HG03280 (cell line): ENCODE measurements at regions not wholly inside any gene's neighbourhood (a gene's known extent, or its start where the extent isn't known, plus 50 kb on each side); places are given as distances from the start of the nearest gene placed in this dataset.

Experiments used
- ATAC-seq: cut with Tn5 transposase; IDR thresholded peaks from one replicate; pipeline ENCODE4 v1.9.1; 2021; ENCODE audit warnings: mild to moderate bottlenecking, moderate library complexity; ENCODE audit not compliant: unreplicated experiment

GRCh38 chr3:160163229-160163878, 61.9 kb upstream of the C3orf80 start:
- no peak for ATAC-seq

GRCh38 chr3:160168246-160168645, 57.0 kb upstream of the C3orf80 start:
- ATAC-seq, result no peak

- ATAC-seq, result no peak
Observed at GRCh38 chr3:160169139-160169976, 55.9 kb upstream of the C3orf80 start.

- no peak for ATAC-seq
Observed at GRCh38 chr3:160170409-160171370, 54.5 kb upstream of the C3orf80 start.

GRCh38 chr3:160171813-160172212, 53.4 kb upstream of the C3orf80 start:
- no peak for ATAC-seq

- ATAC-seq, result no peak
Observed at GRCh38 chr3:160174621-160175020, 50.6 kb upstream of the C3orf80 start.
